ENCODE measurements at regions not wholly inside any gene's neighbourhood (a gene's known extent, or its start where the extent isn't known, plus 50 kb on each side); places are given as distances from the start of the nearest gene placed in this dataset.

DNA sequence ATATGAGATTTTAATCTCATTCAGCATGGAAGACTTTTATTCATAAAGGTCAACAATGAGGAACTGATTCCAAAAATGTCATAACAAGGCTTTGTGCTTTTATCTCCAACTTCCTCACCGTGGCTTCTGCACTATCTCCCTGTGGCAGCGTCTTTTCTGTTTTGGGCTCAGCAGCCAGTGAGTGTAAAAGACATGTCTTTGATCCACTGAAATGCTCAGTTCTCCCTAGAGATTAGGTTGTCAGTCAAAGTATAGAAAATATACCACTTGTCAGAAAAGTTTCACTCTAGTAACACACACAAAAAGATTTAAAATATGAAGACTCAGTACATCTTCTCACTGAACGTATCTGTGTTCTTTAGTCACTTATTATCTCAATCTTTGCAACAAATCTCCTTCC, 901.8 kb upstream of the ZWINT start:
- CTCF ChIA-PET: no interaction called here
- peaks cover 6% of the 10 kb centered on the region for H3K4me1 Mint-ChIP-seq (ENCODE audit: insufficient read depth, unreplicated experiment)
- peaks cover 7% of the 10 kb centered on the region for H3K9me3 Mint-ChIP-seq (ENCODE audit: unreplicated experiment)
- H3K36me3 Mint-ChIP-seq (ENCODE audit: insufficient read depth, unreplicated experiment): no peaks in the 10 kb centered on the region
- POLR2A ChIA-PET: no interaction called here
- no TSS peak for BruUV-seq (replicated peaks)
- TF ChIP-seq, protein P1, sequence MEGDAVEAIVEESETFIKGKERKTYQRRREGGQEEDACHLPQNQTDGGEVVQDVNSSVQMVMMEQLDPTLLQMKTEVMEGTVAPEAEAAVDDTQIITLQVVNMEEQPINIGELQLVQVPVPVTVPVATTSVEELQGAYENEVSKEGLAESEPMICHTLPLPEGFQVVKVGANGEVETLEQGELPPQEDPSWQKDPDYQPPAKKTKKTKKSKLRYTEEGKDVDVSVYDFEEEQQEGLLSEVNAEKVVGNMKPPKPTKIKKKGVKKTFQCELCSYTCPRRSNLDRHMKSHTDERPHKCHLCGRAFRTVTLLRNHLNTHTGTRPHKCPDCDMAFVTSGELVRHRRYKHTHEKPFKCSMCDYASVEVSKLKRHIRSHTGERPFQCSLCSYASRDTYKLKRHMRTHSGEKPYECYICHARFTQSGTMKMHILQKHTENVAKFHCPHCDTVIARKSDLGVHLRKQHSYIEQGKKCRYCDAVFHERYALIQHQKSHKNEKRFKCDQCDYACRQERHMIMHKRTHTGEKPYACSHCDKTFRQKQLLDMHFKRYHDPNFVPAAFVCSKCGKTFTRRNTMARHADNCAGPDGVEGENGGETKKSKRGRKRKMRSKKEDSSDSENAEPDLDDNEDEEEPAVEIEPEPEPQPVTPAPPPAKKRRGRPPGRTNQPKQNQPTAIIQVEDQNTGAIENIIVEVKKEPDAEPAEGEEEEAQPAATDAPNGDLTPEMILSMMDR (IDR thresholded peaks at IDR 0.05; ENCODE audit: unreplicated experiment): no peak
- H3K27ac Mint-ChIP-seq (ENCODE audit: low read depth, unreplicated experiment): no peak overlapping the region
- no peak for DNase-seq (ENCODE audit: unreplicated experiment)
- H3K27me3 Mint-ChIP-seq (ENCODE audit: insufficient read depth, unreplicated experiment): peaks cover 29% of the 10 kb centered on the region
- H3K4me3 Mint-ChIP-seq (ENCODE audit: unreplicated experiment): no peak overlapping the region
- intact Hi-C loops (cut with micrococcal nuclease): no loop called here

DNA sequence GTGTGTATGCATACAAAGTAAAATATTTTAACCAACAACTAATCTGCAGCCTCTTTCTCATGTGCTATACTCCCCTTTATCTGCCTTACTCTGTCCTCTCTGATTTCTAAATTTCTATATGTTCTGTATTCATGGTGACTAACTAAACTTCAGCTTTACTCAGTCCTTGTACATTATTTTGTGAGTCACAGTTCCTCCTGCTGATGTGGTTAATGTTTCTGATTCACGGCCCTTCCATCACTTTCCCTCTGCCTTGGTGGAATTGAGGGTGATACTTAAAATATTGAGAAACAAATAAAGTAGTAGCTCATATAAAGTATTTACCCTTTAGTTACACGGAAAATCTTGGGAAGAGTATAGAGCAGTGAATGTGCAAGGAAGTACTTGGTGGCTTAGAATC, 899.1 kb upstream of the ZWINT start:
- Mint-ChIP-seq H3K4me1 (ENCODE audit: insufficient read depth, unreplicated experiment) (peaks cover 6% of the 10 kb centered on the region), H3K36me3 (ENCODE audit: insufficient read depth, unreplicated experiment) (no peaks in the 10 kb centered on the region), H3K9me3 (ENCODE audit: unreplicated experiment) (peaks cover 7% of the 10 kb centered on the region), H3K27me3 (ENCODE audit: insufficient read depth, unreplicated experiment) (peaks cover 29% of the 10 kb centered on the region), H3K27ac (ENCODE audit: low read depth, unreplicated experiment) (no peak overlapping the region), H3K4me3 (ENCODE audit: unreplicated experiment) (no peak overlapping the region)
- TF ChIP-seq, protein P1 (IDR thresholded peaks at IDR 0.05; ENCODE audit: unreplicated experiment): no peak
- intact Hi-C loops (cut with micrococcal nuclease): no loop called here
- DNase-seq (ENCODE audit: unreplicated experiment): peak; percentile 47
- ChIA-PET CTCF (no interaction called here), POLR2A (no interaction called here)
- no TSS peak for BruUV-seq (replicated peaks)

DNA sequence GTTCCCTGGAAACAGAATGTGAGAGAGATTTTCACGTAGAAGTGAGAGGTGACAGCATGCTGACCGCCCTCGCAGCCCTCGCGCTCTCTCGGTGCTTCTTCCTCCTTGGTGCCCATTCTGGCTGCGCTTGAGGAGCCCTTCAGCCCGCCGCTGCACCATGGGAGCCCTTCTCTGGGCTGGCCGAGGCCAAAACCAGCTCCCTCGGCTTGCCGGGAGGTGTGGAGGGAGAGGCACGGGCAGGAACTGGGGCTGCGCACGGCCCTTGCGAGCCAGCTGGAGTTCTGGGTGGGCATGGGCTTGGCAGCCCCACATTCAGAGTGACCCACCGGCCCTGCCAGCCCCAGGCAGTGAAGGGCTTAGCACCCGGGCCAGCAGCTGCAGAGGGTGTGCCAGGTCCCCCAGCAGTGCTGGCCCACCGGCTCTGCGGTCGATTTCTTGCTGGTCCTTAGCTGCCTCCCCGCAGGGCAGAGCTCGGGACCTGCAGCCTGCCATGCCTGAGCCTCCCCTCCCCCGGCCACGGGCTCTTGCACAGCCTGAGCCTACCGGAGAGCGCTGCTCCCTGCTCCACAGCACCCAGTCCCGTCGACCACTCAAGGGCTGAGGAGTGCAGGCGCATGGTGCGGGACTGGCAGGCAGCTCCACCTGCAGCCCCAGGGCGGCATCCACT, 888.7 kb upstream of the ZWINT start:
- no TSS peak for BruUV-seq (replicated peaks)
- intact Hi-C loops (cut with micrococcal nuclease): no loop called here
- no peak for DNase-seq (ENCODE audit: unreplicated experiment)
- H3K4me1 Mint-ChIP-seq (ENCODE audit: insufficient read depth, unreplicated experiment): no peaks in the 10 kb centered on the region
- TF ChIP-seq, protein P1 (IDR thresholded peaks at IDR 0.05; ENCODE audit: unreplicated experiment): no peak
- ChIA-PET CTCF (interaction anchor here (1.0 kb wide), 1 partner anchor 9 kb away, joined by 3 read pairs; no protein-coding TSS in a partner anchor), POLR2A (no interaction called here)
- H3K27ac Mint-ChIP-seq (ENCODE audit: low read depth, unreplicated experiment): no peak overlapping the region
- no peaks in the 10 kb centered on the region for H3K27me3 Mint-ChIP-seq (ENCODE audit: insufficient read depth, unreplicated experiment)
- no peaks in the 10 kb centered on the region for H3K36me3 Mint-ChIP-seq (ENCODE audit: insufficient read depth, unreplicated experiment)
- H3K4me3 Mint-ChIP-seq (ENCODE audit: unreplicated experiment): no peak overlapping the region
- no peaks in the 10 kb centered on the region for H3K9me3 Mint-ChIP-seq (ENCODE audit: unreplicated experiment)

DNA sequence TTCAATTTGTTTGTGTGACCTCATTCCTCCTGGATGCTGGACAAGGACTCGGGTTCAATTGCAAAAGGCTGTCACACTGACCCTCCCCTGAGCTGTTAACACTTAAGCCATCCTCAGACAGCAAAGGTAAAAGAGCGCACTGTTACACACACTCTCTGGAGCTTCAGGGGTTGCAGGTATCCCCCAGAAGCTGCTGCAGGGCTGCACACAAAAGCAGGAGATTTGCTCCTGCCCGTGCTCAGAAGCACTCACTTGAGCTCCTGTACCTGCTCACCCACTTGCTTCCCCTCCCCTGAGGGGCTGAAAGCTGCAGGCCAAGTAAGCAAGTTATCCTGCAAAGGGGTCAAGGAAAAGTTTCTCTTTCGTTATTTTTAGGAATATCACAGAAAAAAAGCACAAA, 886.2 kb upstream of the ZWINT start:
- DNase-seq (ENCODE audit: unreplicated experiment): no peak
- Mint-ChIP-seq H3K4me3 (ENCODE audit: unreplicated experiment) (no peak overlapping the region), H3K36me3 (ENCODE audit: insufficient read depth, unreplicated experiment) (no peaks in the 10 kb centered on the region), H3K4me1 (ENCODE audit: insufficient read depth, unreplicated experiment) (no peaks in the 10 kb centered on the region), H3K27me3 (ENCODE audit: insufficient read depth, unreplicated experiment) (no peaks in the 10 kb centered on the region), H3K27ac (ENCODE audit: low read depth, unreplicated experiment) (no peak overlapping the region), H3K9me3 (ENCODE audit: unreplicated experiment) (no peaks in the 10 kb centered on the region)
- ChIA-PET CTCF (interaction anchor here (0.7 kb wide), 1 partner anchor 332 kb away, joined by 3 read pairs; no protein-coding TSS in a partner anchor), POLR2A (no interaction called here)
- BruUV-seq (replicated peaks): no TSS peak
- TF ChIP-seq, protein P1 (IDR thresholded peaks at IDR 0.05; ENCODE audit: unreplicated experiment): no peak
- intact Hi-C loops (cut with micrococcal nuclease): no loop called here

Data from MCF 10A (cell line).